COLO829 (cell line): ENCODE measurements at regions not wholly inside any gene's neighbourhood (a gene's known extent, or its start where the extent isn't known, plus 50 kb on each side); places are given as distances from the start of the nearest gene placed in this dataset.
"Not testable (repeated sequence)": the region's sequence is repeated elsewhere in the genome, so short reads cannot be mapped to it uniquely, and the experiment has no call there.

ENCODE experiments used
- DNase-seq: peaks from one replicate; pipeline ENCODE4 v3.0.0; 2012; ENCODE audit warnings: low spot score

- DNase-seq, result no peak
Measured at GRCh38 chr5:2093859-2094615, 211.3 kb upstream of the IRX4 start.

- no peak for DNase-seq
Measured at GRCh38 chr5:2091921-2092320, 209.2 kb upstream of the IRX4 start.

GRCh38 chr5:2087980-2088379 is 205.3 kb upstream of the IRX4 start:
- DNase-seq, result no peak

- no peak for DNase-seq
Measured at GRCh38 chr5:2075365-2075764, 192.6 kb upstream of the IRX4 start.

GRCh38 chr5:2071562-2071961 is 188.8 kb upstream of the IRX4 start:
- DNase-seq, result no peak

GRCh38 chr5:2070787-2071186 is 188.1 kb upstream of the IRX4 start:
- not testable (repeated sequence) for DNase-seq

GRCh38 chr5:2068531-2068930 is 185.8 kb upstream of the IRX4 start:
- no peak for DNase-seq

GRCh38 chr5:2066373-2066772 is 183.6 kb upstream of the IRX4 start:
- DNase-seq, result no peak

GRCh38 chr5:2063380-2063779 is 180.7 kb upstream of the IRX4 start:
- DNase-seq, result not testable (repeated sequence)

- no peak for DNase-seq
Measured at GRCh38 chr5:2052687-2053086, 170.0 kb upstream of the IRX4 start.

- DNase-seq, result no peak
Measured at GRCh38 chr5:2049876-2050275, 167.2 kb upstream of the IRX4 start.

GRCh38 chr5:2048664-2049063 is 165.9 kb upstream of the IRX4 start:
- no peak for DNase-seq

- no peak for DNase-seq
Measured at GRCh38 chr5:2047341-2047927, 164.7 kb upstream of the IRX4 start.

GRCh38 chr5:2044041-2044440 is 161.3 kb upstream of the IRX4 start:
- no peak for DNase-seq

GRCh38 chr5:2039180-2039531 is 156.4 kb upstream of the IRX4 start:
- DNase-seq, result no peak

GRCh38 chr5:2038321-2039179 is 155.8 kb upstream of the IRX4 start:
- peak; percentile 32 for DNase-seq

GRCh38 chr5:2036885-2037284 is 154.2 kb upstream of the IRX4 start:
- DNase-seq, result no peak

GRCh38 chr5:2032432-2032831 is 149.7 kb upstream of the IRX4 start:
- DNase-seq, result no peak

- no peak for DNase-seq
Measured at GRCh38 chr5:2031581-2031980, 148.9 kb upstream of the IRX4 start.

- DNase-seq, result no peak
Measured at GRCh38 chr5:2030131-2030530, 147.4 kb upstream of the IRX4 start.

GRCh38 chr5:2029206-2029605 is 146.5 kb upstream of the IRX4 start:
- DNase-seq, result no peak

GRCh38 chr5:2027790-2028189 is 145.1 kb upstream of the IRX4 start:
- no peak for DNase-seq
